ENCODE measurements at regions not wholly inside any gene's neighbourhood (a gene's known extent, or its start where the extent isn't known, plus 50 kb on each side); places are given as distances from the start of the nearest gene placed in this dataset.

GRCh38 chr12:125436686-125437085 is 371.5 kb downstream of the AACS start:
- TF ChIP-seq CTCF (IDR thresholded peaks at IDR 0.05) (no peak), EZH2 (IDR thresholded peaks at IDR 0.05; ENCODE audit: borderline replicate concordance, insufficient read depth, low read depth, low read length, poor library complexity, severe bottlenecking) (no peak)

All from B cell (primary cell).